GM10266 (cell line): ENCODE measurements at regions not wholly inside any gene's neighbourhood (a gene's known extent, or its start where the extent isn't known, plus 50 kb on each side); places are given as distances from the start of the nearest gene placed in this dataset.

ENCODE experiments used
- DNase-seq: peaks from one replicate; pipeline ENCODE4 v3.0.0; 2012; ENCODE audit errors: extremely low spot score
- CTCF ChIP-seq: IDR thresholded peaks from 2 replicates; pipeline ENCODE4 v1.5.1; 2012; ENCODE audit warnings: mild to moderate bottlenecking, low read depth; ENCODE audit not compliant: control insufficient read depth, insufficient read depth; ENCODE audit errors: missing control alignments

GRCh38 chr3:182711261-182711683 is 82.0 kb upstream of the ATP11B start:
- TF ChIP-seq CTCF = no peak
- no peak for DNase-seq

GRCh38 chr3:182711853-182712252 is 81.5 kb upstream of the ATP11B start:
- no peak for TF ChIP-seq CTCF
- no peak for DNase-seq

GRCh38 chr3:182713111-182713510 is 80.2 kb upstream of the ATP11B start:
- no peak for DNase-seq
- TF ChIP-seq CTCF = no peak

GRCh38 chr3:182713743-182714517 is 79.4 kb upstream of the ATP11B start:
- peak; percentile 56 for DNase-seq
- peak; percentile 90 for TF ChIP-seq CTCF

- DNase-seq = no peak
- no peak for TF ChIP-seq CTCF
Measured at GRCh38 chr3:182715006-182715405, 78.3 kb upstream of the ATP11B start.

GRCh38 chr3:182716114-182716688 is 77.1 kb upstream of the ATP11B start:
- no peak for DNase-seq
- no peak for TF ChIP-seq CTCF

GRCh38 chr3:182717216-182717615 is 76.1 kb upstream of the ATP11B start:
- no peak for TF ChIP-seq CTCF
- peak; percentile 44 for DNase-seq
